Activated naive CD4-positive, alpha-beta T cell treated with anti-CD3 and anti-CD28 coated beads, Interleukin-2, amount 50 U/mL, for 72 hours (primary cell): ENCODE measurements at regions not wholly inside any gene's neighbourhood (a gene's known extent, or its start where the extent isn't known, plus 50 kb on each side); places are given as distances from the start of the nearest gene placed in this dataset.
"Not testable (repeated sequence)": the region's sequence is repeated elsewhere in the genome, so short reads cannot be mapped to it uniquely, and the experiment has no call there.

Experiments used
- ATAC-seq, 2 donors: fragments of 150-1000 bp; cut with Tn5 transposase; 2 replicates each; pipeline ENCODE4 v1.10.0; 2021; ENCODE audit warnings: mild to moderate bottlenecking in 2 of 2, moderate library complexity in 2 of 2
- DNase-seq, 2 donors: peaks; one replicate each; pipeline ENCODE4 v3.0.0; 2021 to 2022; ENCODE audit warnings: low spot score in 2 of 2
- H3K27ac Mint-ChIP-seq, 2 donors: one replicate each; pipeline ENCODE4 v1.8.0; 2022; ENCODE audit warnings: mild to moderate bottlenecking in 2 of 2, mixed read lengths in 2 of 2
- H3K36me3 Mint-ChIP-seq, 2 donors: one replicate each; pipeline ENCODE4 v1.8.0; 2022; ENCODE audit warnings: mixed read lengths in 2 of 2
- H3K9me3 Mint-ChIP-seq, 2 donors: one replicate each; pipeline ENCODE4 v1.8.0; 2022; ENCODE audit warnings: mixed read lengths in 2 of 2

DNA sequence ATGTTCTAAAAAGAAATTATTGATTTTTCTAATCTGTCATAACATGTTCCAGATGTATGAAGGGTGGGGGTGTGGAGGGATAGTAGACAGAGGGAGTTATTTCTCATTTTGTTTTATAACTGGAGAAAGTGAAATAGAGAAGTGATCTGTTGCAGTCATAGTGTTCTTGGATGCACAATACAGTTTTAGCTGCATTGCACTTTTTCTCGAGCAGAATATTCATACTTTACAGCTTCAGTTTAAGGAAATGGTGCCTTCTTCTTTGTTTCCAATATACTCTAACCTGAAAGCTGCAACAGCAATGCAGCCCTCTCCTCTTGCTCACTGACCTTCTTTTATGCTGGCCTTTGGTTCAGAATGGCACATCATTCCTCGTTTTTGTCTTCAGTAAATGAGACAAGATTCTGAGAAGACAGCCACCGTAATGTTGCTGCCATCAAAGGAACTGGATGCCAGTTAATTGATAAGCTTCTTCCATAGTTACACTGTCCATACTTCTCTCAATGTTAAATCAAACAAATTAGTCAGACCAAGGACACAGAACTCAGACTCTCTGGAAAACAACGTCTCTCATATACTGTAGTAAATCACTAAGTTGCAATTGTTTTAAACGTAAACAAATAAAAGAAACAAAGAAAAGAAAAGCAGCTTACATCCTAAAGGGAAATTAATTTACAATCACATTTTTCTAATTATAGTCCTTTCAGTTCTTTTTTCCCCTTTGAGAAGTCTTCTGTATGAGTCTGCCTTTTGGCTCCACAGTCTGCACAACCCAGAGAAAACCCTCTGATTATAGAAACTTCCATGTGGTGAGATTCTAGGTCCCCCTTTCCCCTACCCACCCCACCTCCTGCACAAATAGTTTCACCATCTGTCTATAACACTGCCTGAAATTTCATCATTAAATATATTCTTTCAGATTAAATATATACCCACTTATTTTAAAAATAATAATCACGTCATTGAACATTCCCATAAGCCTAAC is 97.4 kb upstream of the UGP2 start:
- ATAC-seq (no peak), DNase-seq (no peak)
- peaks cover 0 to 7% of the 10 kb centered on the region in 2 donors for H3K9me3 Mint-ChIP-seq
- no peak overlapping the region for H3K27ac Mint-ChIP-seq
- H3K36me3 Mint-ChIP-seq, result peaks cover 0 to 9% of the 10 kb centered on the region in 2 donors

DNA sequence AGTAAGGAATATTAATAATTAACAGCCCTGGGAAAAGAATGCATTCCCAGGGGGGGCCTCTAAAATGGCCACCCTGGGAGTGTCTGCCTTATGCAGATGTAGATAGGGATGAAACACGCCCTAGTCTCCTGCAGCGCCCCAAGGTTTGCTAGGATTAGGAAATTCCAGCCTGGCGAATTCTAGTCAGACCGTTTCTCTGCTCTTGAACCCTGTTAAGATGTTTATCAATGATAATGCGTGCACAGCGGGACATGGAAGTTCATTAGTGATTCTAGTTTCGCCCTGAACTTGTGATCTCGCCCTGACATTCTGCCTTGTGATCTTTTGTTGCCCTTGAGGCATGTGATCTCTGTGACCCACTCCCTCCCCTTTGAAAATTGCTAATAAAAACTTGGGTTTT is 95.1 kb upstream of the UGP2 start:
- ATAC-seq, H3K27ac Mint-ChIP-seq, H3K9me3 Mint-ChIP-seq, H3K36me3 Mint-ChIP-seq, DNase-seq: not testable (repeated sequence)

GRCh38 chr2:63751901-63752300 is 89.8 kb upstream of the UGP2 start:
- ATAC-seq (no peak), DNase-seq (no peak)
- Mint-ChIP-seq H3K27ac (no peak overlapping the region), H3K9me3 (peaks cover 0 to 5% of the 10 kb centered on the region in 2 donors), H3K36me3 (peaks cover 0 to 6% of the 10 kb centered on the region in 2 donors)

DNA sequence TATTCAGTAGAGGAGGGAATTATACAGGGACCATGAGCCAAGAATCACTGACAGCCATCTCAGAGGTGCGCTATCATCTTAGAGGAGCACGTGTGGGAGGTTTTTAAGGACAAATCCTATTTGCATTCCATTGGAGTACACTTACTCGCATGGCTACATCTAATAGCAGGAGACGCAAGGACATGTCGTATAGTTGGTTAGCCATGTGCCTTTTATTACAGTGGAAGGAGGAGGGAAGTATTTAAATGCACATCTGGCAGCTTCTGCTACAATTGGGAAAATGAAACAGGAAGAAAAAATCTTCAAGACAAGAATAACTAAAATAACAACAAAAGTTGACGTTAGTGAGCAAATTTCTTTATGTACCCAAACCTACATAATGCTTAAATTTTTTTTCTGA is 86.5 kb upstream of the UGP2 start:
- ATAC-seq (no peak), DNase-seq (no peak)
- H3K36me3 Mint-ChIP-seq, result no peaks in the 10 kb centered on the region
- no peak overlapping the region for H3K27ac Mint-ChIP-seq
- H3K9me3 Mint-ChIP-seq, result no peaks in the 10 kb centered on the region

GRCh38 chr2:63755965-63756364 is 85.7 kb upstream of the UGP2 start:
- no peak for ATAC-seq
- Mint-ChIP-seq H3K36me3 (no peaks in the 10 kb centered on the region), H3K27ac (no peak overlapping the region)

DNA sequence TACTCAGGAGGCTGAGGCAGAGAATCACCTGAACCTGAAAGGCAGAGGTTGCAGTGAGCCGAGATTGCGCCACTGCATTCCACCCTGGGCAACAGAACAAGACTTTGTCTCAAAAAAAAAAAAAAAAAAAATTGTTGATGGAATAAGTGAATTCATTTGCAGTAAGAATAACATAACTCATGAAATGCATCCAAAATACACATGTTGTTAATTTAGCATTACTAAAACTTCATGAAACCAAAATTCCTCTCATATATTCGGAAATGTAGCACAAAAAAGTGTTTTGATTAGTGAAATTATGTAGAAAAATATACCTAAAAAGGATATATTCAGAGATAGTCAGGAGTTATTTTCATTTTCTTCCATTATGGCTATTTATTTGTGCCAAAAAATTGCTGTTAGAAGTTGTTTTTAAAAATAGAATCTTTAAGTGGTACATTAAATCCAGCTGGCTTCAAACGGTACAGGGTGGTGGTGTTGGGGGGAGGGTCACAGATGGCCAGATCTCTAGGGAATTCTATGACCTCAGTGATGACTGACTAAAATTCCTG is 78.2 kb upstream of the UGP2 start:
- ATAC-seq, result no peak
- no peak overlapping the region for H3K27ac Mint-ChIP-seq
- no peaks in the 10 kb centered on the region for H3K36me3 Mint-ChIP-seq
- DNase-seq, result no peak
- peaks cover 0 to 6% of the 10 kb centered on the region in 2 donors for H3K9me3 Mint-ChIP-seq

More at GRCh38 chr2:63755965-63756364, 85.7 kb upstream of the UGP2 start:
- no peak for DNase-seq
- H3K9me3 Mint-ChIP-seq, result no peaks in the 10 kb centered on the region

DNA sequence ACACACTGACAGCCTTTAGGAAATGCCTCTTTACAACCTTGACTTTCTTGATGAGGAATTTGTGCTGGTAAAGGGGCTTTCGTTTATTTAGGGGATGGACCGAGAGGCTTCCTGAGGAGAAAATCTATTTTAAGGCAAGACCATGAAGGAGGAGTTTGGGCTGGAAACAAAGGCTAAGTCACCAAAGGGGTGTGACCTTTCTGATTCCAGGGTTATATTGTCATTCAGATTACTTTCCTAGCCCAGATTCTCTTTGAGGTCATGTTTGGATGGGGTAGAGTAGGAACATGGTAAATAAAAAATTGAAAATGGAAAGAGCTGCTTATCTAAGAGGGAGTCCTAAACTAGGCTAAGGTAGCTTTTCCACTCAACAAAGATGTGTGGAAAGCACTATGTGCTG is 77.1 kb upstream of the UGP2 start:
- peaks cover 0 to 6% of the 10 kb centered on the region in 2 donors for H3K9me3 Mint-ChIP-seq
- H3K36me3 Mint-ChIP-seq, result no peaks in the 10 kb centered on the region
- ATAC-seq (no peak), DNase-seq (no peak)
- H3K27ac Mint-ChIP-seq, result no peak overlapping the region

GRCh38 chr2:63765117-63765516 is 76.6 kb upstream of the UGP2 start:
- Mint-ChIP-seq H3K27ac (no peak overlapping the region), H3K9me3 (peaks cover 0 to 6% of the 10 kb centered on the region in 2 donors), H3K36me3 (no peaks in the 10 kb centered on the region)
- DNase-seq (no peak), ATAC-seq (no peak)

GRCh38 chr2:63767307-63767706 is 74.4 kb upstream of the UGP2 start:
- peaks cover 0 to 6% of the 10 kb centered on the region in 2 donors for H3K9me3 Mint-ChIP-seq
- ATAC-seq, result no peak

DNA sequence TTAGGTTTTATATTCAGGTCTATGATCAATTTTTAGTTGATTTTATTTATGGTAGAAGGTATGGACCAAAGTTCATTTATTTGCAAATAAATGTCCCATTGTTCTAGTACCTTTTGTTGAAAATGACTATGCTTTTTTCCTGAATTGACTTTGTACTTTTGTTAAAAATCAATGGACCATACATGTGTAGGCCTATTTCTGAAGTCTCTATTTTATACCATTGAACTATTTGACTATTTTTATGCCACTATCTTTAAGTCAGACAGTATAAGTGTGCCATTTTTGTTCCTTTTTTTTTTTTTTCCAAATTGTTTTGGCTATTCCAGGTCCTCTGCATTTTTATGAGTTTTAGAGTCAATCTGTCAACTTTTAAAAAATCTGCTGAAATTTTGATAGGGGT is 73.6 kb upstream of the UGP2 start:
- Mint-ChIP-seq H3K36me3 (no peaks in the 10 kb centered on the region), H3K27ac (no peak overlapping the region), H3K9me3 (peaks cover 0 to 6% of the 10 kb centered on the region in 2 donors)
- DNase-seq (no peak), ATAC-seq (no peak)

More at GRCh38 chr2:63767307-63767706, 74.4 kb upstream of the UGP2 start:
- Mint-ChIP-seq H3K36me3 (no peaks in the 10 kb centered on the region), H3K27ac (no peak overlapping the region)
- DNase-seq, result no peak

- Mint-ChIP-seq H3K27ac (no peak overlapping the region), H3K36me3 (no peaks in the 10 kb centered on the region), H3K9me3 (peaks cover 0 to 6% of the 10 kb centered on the region in 2 donors)
- ATAC-seq, result no peak
- DNase-seq, result no peak
These were observed 71.8 kb upstream of the UGP2 start for GRCh38 chr2:63769915-63770314.

DNA sequence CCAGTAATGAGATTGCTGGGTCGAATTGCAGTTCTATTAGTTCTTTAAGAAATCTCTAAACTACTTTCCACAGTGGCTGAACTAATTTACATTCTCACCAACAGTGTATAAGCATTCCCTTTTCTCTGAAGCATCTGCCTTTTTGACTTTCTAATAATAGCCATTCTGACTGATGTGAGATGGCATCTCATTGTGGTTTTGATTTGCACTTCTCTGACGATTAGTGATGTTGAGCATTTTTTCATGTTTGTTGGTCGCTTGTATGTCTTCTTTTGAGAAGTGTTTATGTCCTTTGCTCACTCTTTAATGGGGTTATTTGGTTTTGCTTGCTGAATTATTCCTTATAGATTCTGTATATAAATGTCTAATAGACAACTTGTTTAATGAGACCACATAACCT is 69.6 kb upstream of the UGP2 start:
- H3K27ac Mint-ChIP-seq, result no peak overlapping the region
- DNase-seq (no peak), ATAC-seq (no peak)
- H3K9me3 Mint-ChIP-seq, result peaks cover 0 to 4% of the 10 kb centered on the region in 2 donors
- H3K36me3 Mint-ChIP-seq, result no peaks in the 10 kb centered on the region

DNA sequence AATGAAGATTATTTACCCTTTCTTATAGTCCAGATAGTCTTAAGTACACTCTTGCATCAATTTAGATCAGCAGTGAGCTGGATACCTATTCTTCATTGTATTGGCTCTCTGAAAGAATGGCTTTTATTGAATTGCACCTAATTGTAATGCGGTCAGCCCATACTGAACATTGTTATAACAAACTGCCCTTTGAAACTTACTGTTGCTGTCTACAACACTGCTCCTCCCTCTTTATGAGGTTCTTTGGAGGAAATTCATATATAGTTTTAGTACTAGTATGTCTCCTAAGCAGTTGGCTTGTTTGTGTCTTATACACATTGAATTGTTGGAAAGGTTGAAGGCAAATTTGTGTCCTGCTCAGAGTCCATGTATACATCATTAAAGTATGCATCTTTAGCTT is 66.5 kb upstream of the UGP2 start:
- no peak for DNase-seq
- peaks cover 0 to 4% of the 10 kb centered on the region in 2 donors for H3K9me3 Mint-ChIP-seq
- H3K27ac Mint-ChIP-seq, result no peak overlapping the region
- ATAC-seq, result no peak
- no peaks in the 10 kb centered on the region for H3K36me3 Mint-ChIP-seq

DNA sequence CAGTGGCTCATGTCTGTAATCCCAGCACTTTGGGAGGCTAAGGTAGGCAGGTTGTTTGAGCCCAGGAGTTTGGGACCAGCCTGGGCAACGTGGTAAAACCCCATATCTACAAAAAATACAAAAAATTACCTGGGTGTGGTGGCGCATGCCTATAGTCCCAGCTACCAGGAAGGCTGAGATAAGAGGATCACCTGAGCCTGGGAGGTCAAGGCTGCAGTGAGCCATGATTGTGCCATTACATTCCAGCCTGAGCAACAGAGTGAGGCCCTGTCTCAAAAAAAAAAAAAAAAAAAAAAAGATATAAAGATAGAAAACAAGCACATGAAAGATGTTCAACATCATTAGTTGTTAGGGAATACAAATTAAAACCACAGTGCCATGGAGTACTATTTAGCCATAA is 65.3 kb upstream of the UGP2 start:
- no peaks in the 10 kb centered on the region for H3K36me3 Mint-ChIP-seq
- peaks cover 0 to 4% of the 10 kb centered on the region in 2 donors for H3K9me3 Mint-ChIP-seq
- DNase-seq (no peak), ATAC-seq (no peak)
- H3K27ac Mint-ChIP-seq, result no peak overlapping the region

- Mint-ChIP-seq H3K27ac (no peak overlapping the region), H3K9me3 (peaks cover 0 to 4% of the 10 kb centered on the region in 2 donors), H3K36me3 (no peaks in the 10 kb centered on the region)
- DNase-seq, result no peak
- no peak for ATAC-seq
These were observed 63.9 kb upstream of the UGP2 start for GRCh38 chr2:63777816-63778215.

GRCh38 chr2:63778391-63778790 is 63.3 kb upstream of the UGP2 start:
- DNase-seq (no peak), ATAC-seq (no peak)
- Mint-ChIP-seq H3K36me3 (no peaks in the 10 kb centered on the region), H3K27ac (no peak overlapping the region), H3K9me3 (peaks cover 0 to 4% of the 10 kb centered on the region in 2 donors)

DNA sequence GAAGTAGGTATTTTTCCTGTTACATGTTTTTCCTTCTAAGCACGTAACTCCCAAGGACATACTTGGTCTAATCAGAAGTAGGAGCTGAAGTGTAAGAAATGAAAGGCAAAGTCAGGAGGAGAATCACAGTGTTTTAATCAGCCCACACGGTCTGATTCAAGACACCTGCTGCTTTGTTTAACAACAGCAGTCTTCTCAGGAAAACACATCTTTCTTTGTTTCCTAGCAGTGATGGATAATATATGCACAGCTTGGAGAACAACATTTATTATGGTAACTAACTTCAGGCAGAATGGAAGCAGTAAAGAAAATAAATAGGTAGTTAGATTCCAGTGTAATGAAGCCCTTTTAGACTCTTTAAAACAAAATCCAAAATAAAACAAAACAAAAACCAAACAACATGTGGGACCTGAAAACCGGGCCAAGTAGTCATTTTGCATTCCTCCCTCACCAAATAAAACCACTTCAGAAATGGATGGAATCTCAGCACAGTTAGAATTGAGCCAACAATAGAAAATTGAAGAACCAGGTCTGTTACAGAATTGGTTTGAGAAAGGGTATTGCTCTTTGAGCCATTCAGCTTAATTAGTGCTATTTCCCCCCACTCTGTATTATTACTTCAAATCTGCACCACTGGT is 61.1 kb upstream of the UGP2 start:
- peaks cover 0 to 4% of the 10 kb centered on the region in 2 donors for H3K9me3 Mint-ChIP-seq
- no peak overlapping the region for H3K27ac Mint-ChIP-seq
- DNase-seq (no peak), ATAC-seq (no peak)
- H3K36me3 Mint-ChIP-seq, result no peaks in the 10 kb centered on the region
